ENCODE measurements at regions not wholly inside any gene's neighbourhood (a gene's known extent, or its start where the extent isn't known, plus 50 kb on each side); places are given as distances from the start of the nearest gene placed in this dataset.

- TF ChIP-seq CTCF (conservative IDR thresholded peaks at IDR 0.05 in 1 of 2, IDR thresholded peaks at IDR 0.05 in 1 of 2; ENCODE audit: low read depth in 1 of 2, low read length in 2 of 2) = no peak
- no peak for TF ChIP-seq EZH2 (IDR thresholded peaks at IDR 0.05; ENCODE audit: low read length, missing control alignments)
Measured at GRCh38 chr13:76798037-76798436, 88.2 kb downstream of the KCTD12 start.

Data from fibroblast of lung (primary cell).